ENCODE measurements at regions not wholly inside any gene's neighbourhood (a gene's known extent, or its start where the extent isn't known, plus 50 kb on each side); places are given as distances from the start of the nearest gene placed in this dataset.

GRCh38 chr13:68667863-68668262, 1437.7 kb upstream of the PCDH9 start:
- H4K91ac ChIP-seq (replicated peaks; ENCODE audit: insufficient read length, low read length): no peak overlapping the region

More at GRCh38 chr13:68667863-68668262, 1437.7 kb upstream of the PCDH9 start:
- ChIA-PET POLR2A (ENCODE audit: partially characterized antibody) (no interaction called here), CTCF (ENCODE audit: partially characterized antibody) (no interaction called here)
- Histone ChIP-seq H3K27ac (ENCODE audit: low read depth, low read length) (no peak overlapping the region), H3K79me2 (ENCODE audit: control insufficient read depth in 1 of 2, insufficient read depth in 2 of 2, low read length in 2 of 2) (no peaks in the 10 kb centered on the region), H3K27me3 (replicated peaks in 1 of 4; ENCODE audit: control insufficient read depth in 3 of 4, extremely low read depth in 1 of 4, insufficient read depth in 3 of 4, low read length in 3 of 4) (no peaks in the 10 kb centered on the region), H3K4me3 (ENCODE audit: extremely low read depth in 1 of 4, insufficient read depth in 2 of 4, low read depth in 3 of 4, low read length in 4 of 4) (no peak overlapping the region), H3K18ac (ENCODE audit: extremely low read depth, low read length) (no peak overlapping the region), H3K56ac (replicated peaks; ENCODE audit: insufficient read length, low read depth, low read length) (no peak overlapping the region), H2BK12ac (ENCODE audit: low read depth, low read length) (no peak overlapping the region), H2AFZ (ENCODE audit: low read length) (no peak overlapping the region), H3K14ac (ENCODE audit: insufficient read length) (no peak overlapping the region), H3K23ac (ENCODE audit: insufficient read length) (no peak overlapping the region), H3K79me1 (ENCODE audit: low read depth, low read length) (no peaks in the 10 kb centered on the region), H4K5ac (ENCODE audit: insufficient read length, low read depth, low read length) (no peak overlapping the region), H3K36me3 (ENCODE audit: control insufficient read depth in 2 of 4, insufficient read depth in 4 of 4, low read length in 3 of 4) (no peaks in the 10 kb centered on the region), H2BK15ac (ENCODE audit: low read length) (no peak overlapping the region), H3K4ac (replicated peaks; ENCODE audit: insufficient read length, low read depth, low read length) (no peak overlapping the region), H2BK5ac (ENCODE audit: low read depth, low read length) (no peak overlapping the region), H3K4me2 (ENCODE audit: insufficient read depth in 1 of 2, low read depth in 2 of 2, low read length in 2 of 2) (no peak overlapping the region), H4K20me1 (replicated peaks in 1 of 2; ENCODE audit: control insufficient read depth in 1 of 2, insufficient read depth in 2 of 2, low read length in 2 of 2) (no peaks in the 10 kb centered on the region), H3K9me3 (ENCODE audit: insufficient read depth in 2 of 2, low read depth in 1 of 2, low read length in 1 of 2) (no peaks in the 10 kb centered on the region), H3K23me2 (ENCODE audit: low read depth, low read length) (no peaks in the 10 kb centered on the region), H2AK5ac (ENCODE audit: low read depth, low read length) (no peak overlapping the region), H4K8ac (ENCODE audit: extremely low read depth, insufficient read depth, low read length) (no peak overlapping the region), H3K9ac (replicated peaks in 1 of 4; ENCODE audit: extremely low read depth in 1 of 4, low read depth in 3 of 4, low read length in 3 of 4) (no peak overlapping the region), H2BK120ac (replicated peaks; ENCODE audit: low read depth, low read length) (no peak overlapping the region), H2BK20ac (ENCODE audit: low read length) (no peak overlapping the region), H3K4me1 (replicated peaks in 1 of 4; ENCODE audit: control insufficient read depth in 3 of 4, insufficient read depth in 4 of 4, low read length in 3 of 4) (no peaks in the 10 kb centered on the region)
- no peak for TF ChIP-seq CTCF (IDR thresholded peaks at IDR 0.05; ENCODE audit: control extremely low read depth in 1 of 3, insufficient read depth in 1 of 3, low read depth in 1 of 3, low read length in 3 of 3)
- TF ChIP-seq, protein P1, sequence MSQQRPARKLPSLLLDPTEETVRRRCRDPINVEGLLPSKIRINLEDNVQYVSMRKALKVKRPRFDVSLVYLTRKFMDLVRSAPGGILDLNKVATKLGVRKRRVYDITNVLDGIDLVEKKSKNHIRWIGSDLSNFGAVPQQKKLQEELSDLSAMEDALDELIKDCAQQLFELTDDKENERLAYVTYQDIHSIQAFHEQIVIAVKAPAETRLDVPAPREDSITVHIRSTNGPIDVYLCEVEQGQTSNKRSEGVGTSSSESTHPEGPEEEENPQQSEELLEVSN (IDR thresholded peaks at IDR 0.05): no peak
- 88% methylated on average over 3 of the region's 3 CpGs; no CpG with 5 or more reads in 1 of the 2 experiments for WGBS, 2 experiments (ENCODE audit: extremely low coverage in 1 of 2, insufficient coverage in 1 of 2, insufficient read length in 1 of 2, insufficient replicate concordance in 2 of 2, low coverage in 1 of 2, low lambda C conversion rate in 2 of 2, missing lambda C conversion rate in 1 of 2)
- DNase-seq (ENCODE audit: low read depth in 1 of 2, low spot score in 2 of 2) (no peak), FAIRE-seq (no peak)

Measured in H1 (cell line).